ENCODE measurements at regions not wholly inside any gene's neighbourhood (a gene's known extent, or its start where the extent isn't known, plus 50 kb on each side); places are given as distances from the start of the nearest gene placed in this dataset.

DNA sequence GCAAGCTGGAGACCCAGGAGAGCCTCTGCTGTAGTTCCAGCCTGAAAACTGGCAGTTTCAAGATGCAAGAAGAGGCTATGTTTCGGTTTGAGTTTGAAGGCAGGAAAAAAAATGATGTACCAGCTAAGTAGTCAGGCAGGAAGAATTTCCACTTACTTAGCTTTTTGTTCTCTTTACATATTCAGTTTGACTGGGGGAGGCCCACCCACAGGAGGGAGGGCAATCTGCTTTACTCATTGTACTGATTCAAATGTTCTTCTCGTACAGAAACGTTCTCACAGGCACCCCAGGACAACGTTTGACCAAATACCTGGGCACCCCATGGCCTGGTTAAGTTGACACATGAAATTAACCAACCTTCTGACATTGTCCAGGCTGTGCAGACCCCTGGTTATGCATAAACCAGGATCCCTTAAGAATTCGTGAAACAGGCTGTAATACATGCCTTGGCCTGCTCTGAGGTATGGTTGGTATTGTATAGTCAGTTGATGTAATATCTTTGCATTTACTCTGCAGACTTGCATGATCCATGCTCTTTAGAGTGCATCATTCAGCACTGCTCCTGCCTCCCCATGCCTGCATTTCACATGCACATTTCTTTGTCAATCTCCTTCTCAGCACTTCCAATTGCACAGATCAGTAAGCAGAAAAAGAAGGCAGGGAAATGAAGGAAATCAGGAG is 687.1 kb downstream of the TAF11L14 start:
- TF ChIP-seq, protein P1, sequence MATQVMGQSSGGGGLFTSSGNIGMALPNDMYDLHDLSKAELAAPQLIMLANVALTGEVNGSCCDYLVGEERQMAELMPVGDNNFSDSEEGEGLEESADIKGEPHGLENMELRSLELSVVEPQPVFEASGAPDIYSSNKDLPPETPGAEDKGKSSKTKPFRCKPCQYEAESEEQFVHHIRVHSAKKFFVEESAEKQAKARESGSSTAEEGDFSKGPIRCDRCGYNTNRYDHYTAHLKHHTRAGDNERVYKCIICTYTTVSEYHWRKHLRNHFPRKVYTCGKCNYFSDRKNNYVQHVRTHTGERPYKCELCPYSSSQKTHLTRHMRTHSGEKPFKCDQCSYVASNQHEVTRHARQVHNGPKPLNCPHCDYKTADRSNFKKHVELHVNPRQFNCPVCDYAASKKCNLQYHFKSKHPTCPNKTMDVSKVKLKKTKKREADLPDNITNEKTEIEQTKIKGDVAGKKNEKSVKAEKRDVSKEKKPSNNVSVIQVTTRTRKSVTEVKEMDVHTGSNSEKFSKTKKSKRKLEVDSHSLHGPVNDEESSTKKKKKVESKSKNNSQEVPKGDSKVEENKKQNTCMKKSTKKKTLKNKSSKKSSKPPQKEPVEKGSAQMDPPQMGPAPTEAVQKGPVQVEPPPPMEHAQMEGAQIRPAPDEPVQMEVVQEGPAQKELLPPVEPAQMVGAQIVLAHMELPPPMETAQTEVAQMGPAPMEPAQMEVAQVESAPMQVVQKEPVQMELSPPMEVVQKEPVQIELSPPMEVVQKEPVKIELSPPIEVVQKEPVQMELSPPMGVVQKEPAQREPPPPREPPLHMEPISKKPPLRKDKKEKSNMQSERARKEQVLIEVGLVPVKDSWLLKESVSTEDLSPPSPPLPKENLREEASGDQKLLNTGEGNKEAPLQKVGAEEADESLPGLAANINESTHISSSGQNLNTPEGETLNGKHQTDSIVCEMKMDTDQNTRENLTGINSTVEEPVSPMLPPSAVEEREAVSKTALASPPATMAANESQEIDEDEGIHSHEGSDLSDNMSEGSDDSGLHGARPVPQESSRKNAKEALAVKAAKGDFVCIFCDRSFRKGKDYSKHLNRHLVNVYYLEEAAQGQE (IDR thresholded peaks at IDR 0.05; ENCODE audit: insufficient replicate concordance, low read depth) = no peak
- TF ChIP-seq, protein P2, sequence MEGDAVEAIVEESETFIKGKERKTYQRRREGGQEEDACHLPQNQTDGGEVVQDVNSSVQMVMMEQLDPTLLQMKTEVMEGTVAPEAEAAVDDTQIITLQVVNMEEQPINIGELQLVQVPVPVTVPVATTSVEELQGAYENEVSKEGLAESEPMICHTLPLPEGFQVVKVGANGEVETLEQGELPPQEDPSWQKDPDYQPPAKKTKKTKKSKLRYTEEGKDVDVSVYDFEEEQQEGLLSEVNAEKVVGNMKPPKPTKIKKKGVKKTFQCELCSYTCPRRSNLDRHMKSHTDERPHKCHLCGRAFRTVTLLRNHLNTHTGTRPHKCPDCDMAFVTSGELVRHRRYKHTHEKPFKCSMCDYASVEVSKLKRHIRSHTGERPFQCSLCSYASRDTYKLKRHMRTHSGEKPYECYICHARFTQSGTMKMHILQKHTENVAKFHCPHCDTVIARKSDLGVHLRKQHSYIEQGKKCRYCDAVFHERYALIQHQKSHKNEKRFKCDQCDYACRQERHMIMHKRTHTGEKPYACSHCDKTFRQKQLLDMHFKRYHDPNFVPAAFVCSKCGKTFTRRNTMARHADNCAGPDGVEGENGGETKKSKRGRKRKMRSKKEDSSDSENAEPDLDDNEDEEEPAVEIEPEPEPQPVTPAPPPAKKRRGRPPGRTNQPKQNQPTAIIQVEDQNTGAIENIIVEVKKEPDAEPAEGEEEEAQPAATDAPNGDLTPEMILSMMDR (IDR thresholded peaks at IDR 0.05; ENCODE audit: insufficient read depth, low read length) = no peak
- no peak for TF ChIP-seq POLR2AphosphoS5 (IDR thresholded peaks at IDR 0.05; ENCODE audit: low read depth)
- TF ChIP-seq SPI1 (IDR thresholded peaks at IDR 0.05; ENCODE audit: borderline replicate concordance, low read depth) = no peak

Measured in HL-60 (cell line).